DOHH2 (cell line): ENCODE measurements at regions not wholly inside any gene's neighbourhood (a gene's known extent, or its start where the extent isn't known, plus 50 kb on each side); places are given as distances from the start of the nearest gene placed in this dataset.

Experiments
- H3F3A ChIP-seq: fragments of 200-600 bp; sonication (generic), shearing (Covaris generic); 2 replicates; pipeline ENCODE4 v1.6.0; 2016; ENCODE audit warnings: antibody characterized with exemption, mild to moderate bottlenecking; ENCODE audit not compliant: control insufficient read depth, insufficient read depth
- H3K27ac ChIP-seq: fragments of 200-600 bp; sonication (generic); 2 replicates; pipeline ENCODE4 v1.5.1; 2014; ENCODE audit warnings: low read depth, mild to moderate bottlenecking, low read length, moderate library complexity
- H3K27me3 ChIP-seq: fragments of 200-600 bp; sonication (generic); 2 replicates; pipeline ENCODE4 v1.6.1; 2014; ENCODE audit warnings: mild to moderate bottlenecking, low read length, mixed read lengths; ENCODE audit not compliant: control insufficient read depth
- H3K36me3 ChIP-seq: fragments of 200-600 bp; sonication (generic); 2 replicates; pipeline ENCODE4 v1.6.1; 2014; ENCODE audit warnings: mild to moderate bottlenecking, low read length, moderate library complexity, mixed read lengths; ENCODE audit not compliant: control insufficient read depth
- H3K4me1 ChIP-seq: fragments of 200-600 bp; sonication (generic); 2 replicates; pipeline ENCODE4 v1.6.1; 2014; ENCODE audit warnings: mild to moderate bottlenecking, low read length, mixed read lengths; ENCODE audit not compliant: control insufficient read depth
- H3K4me2 ChIP-seq: fragments of 200-600 bp; sonication (generic); 2 replicates; pipeline ENCODE4 v1.6.0; 2014; ENCODE audit warnings: mild to moderate bottlenecking, low read length, moderate library complexity
- H3K4me3 ChIP-seq: fragments of 200-600 bp; sonication (generic); 2 replicates; pipeline ENCODE4 v1.5.1; 2014; ENCODE audit warnings: mild to moderate bottlenecking, low read length, mixed read lengths
- H3K79me2 ChIP-seq: fragments of 200-600 bp; sonication (generic); 2 replicates; pipeline ENCODE4 v1.6.1; 2014; ENCODE audit warnings: mild to moderate bottlenecking, low read length, mixed read lengths; ENCODE audit not compliant: control insufficient read depth
- H3K9me2 ChIP-seq: fragments of 200-600 bp; sonication (generic); replicated peaks from 2 replicates; pipeline ENCODE4 v1.6.1; 2014; ENCODE audit warnings: mild to moderate bottlenecking, low read length, mixed read lengths; ENCODE audit not compliant: control insufficient read depth
- H3K9me3 ChIP-seq: fragments of 200-600 bp; sonication (generic); 2 replicates; pipeline ENCODE4 v1.6.1; 2014; ENCODE audit warnings: antibody characterized with exemption, low read length, mixed read lengths; ENCODE audit not compliant: control insufficient read depth, insufficient read depth
- H4K20me1 ChIP-seq: fragments of 200-600 bp; sonication (generic); 2 replicates; pipeline ENCODE4 v1.6.0; 2014; ENCODE audit warnings: low read depth, mild to moderate bottlenecking, antibody characterized with exemption, low read length, moderate library complexity; ENCODE audit not compliant: control insufficient read depth, insufficient read depth
- CTCF ChIP-seq: fragments of 200-600 bp; sonication (generic); IDR thresholded peaks from one replicate; pipeline ENCODE4 v1.5.1; 2014; ENCODE audit warnings: antibody characterized with exemption, mild to moderate bottlenecking, low read depth, low read length; ENCODE audit not compliant: poor library complexity, severe bottlenecking
- EZH2phosphoT487 ChIP-seq: fragments of 200-600 bp; sonication (generic); IDR thresholded peaks from 2 replicates; pipeline ENCODE4 v1.6.1; 2017; ENCODE audit warnings: borderline replicate concordance, mild to moderate bottlenecking, antibody characterized with exemption, low read length, moderate library complexity, mixed read lengths

GRCh38 chr16:82360024-82360783 is 190.2 kb upstream of the MPHOSPH6 start:
- no peaks in the 10 kb centered on the region for H3K9me3 ChIP-seq
- H4K20me1 ChIP-seq: no peaks in the 10 kb centered on the region
- H3K4me2 ChIP-seq: no peak overlapping the region
- H3K4me3 ChIP-seq: no peak overlapping the region
- H3K9me2 ChIP-seq: no peaks in the 10 kb centered on the region
- no peaks in the 10 kb centered on the region for H3K4me1 ChIP-seq
- H3F3A ChIP-seq: no peaks in the 10 kb centered on the region
- peaks cover 11% of the 10 kb centered on the region; the same call in 1 of the 2 replicates for H3K27me3 ChIP-seq
- TF ChIP-seq EZH2phosphoT487 (no peak), CTCF (no peak)
- H3K36me3 ChIP-seq: no peaks in the 10 kb centered on the region
- no peak overlapping the region for H3K27ac ChIP-seq
- H3K79me2 ChIP-seq: no peaks in the 10 kb centered on the region

GRCh38 chr16:82358606-82359221 is 188.7 kb upstream of the MPHOSPH6 start:
- H3K36me3 ChIP-seq: no peaks in the 10 kb centered on the region
- no peaks in the 10 kb centered on the region for H3K9me2 ChIP-seq
- no peaks in the 10 kb centered on the region for H3K79me2 ChIP-seq
- no peak overlapping the region for H3K27ac ChIP-seq
- H3K4me2 ChIP-seq: no peak overlapping the region
- H3K27me3 ChIP-seq: peaks cover 11% of the 10 kb centered on the region; the same call in 1 of the 2 replicates
- no peak for TF ChIP-seq EZH2phosphoT487
- TF ChIP-seq CTCF: no peak
- no peaks in the 10 kb centered on the region for H4K20me1 ChIP-seq
- no peaks in the 10 kb centered on the region for H3K9me3 ChIP-seq
- H3F3A ChIP-seq: no peaks in the 10 kb centered on the region
- no peak overlapping the region for H3K4me3 ChIP-seq
- H3K4me1 ChIP-seq: no peaks in the 10 kb centered on the region

GRCh38 chr16:82358161-82358560 is 188.1 kb upstream of the MPHOSPH6 start:
- H3K36me3 ChIP-seq: no peaks in the 10 kb centered on the region
- H3K79me2 ChIP-seq: no peaks in the 10 kb centered on the region
- H3K27ac ChIP-seq: no peak overlapping the region
- no peak overlapping the region for H3K4me2 ChIP-seq
- H3F3A ChIP-seq: no peaks in the 10 kb centered on the region
- H3K4me3 ChIP-seq: no peak overlapping the region
- no peaks in the 10 kb centered on the region for H3K9me2 ChIP-seq
- H3K27me3 ChIP-seq: peaks cover 11% of the 10 kb centered on the region; the same call in 1 of the 2 replicates
- no peak for TF ChIP-seq EZH2phosphoT487
- no peak for TF ChIP-seq CTCF
- no peaks in the 10 kb centered on the region for H3K4me1 ChIP-seq
- H4K20me1 ChIP-seq: no peaks in the 10 kb centered on the region
- H3K9me3 ChIP-seq: no peaks in the 10 kb centered on the region
